Activated CD8-positive, alpha-beta T cell treated with anti-CD3 and anti-CD28 coated beads, Interleukin-2, amount 10 ng/mL, durations not matched to agents 7 days and 5 days (primary cell): ENCODE measurements at regions not wholly inside any gene's neighbourhood (a gene's known extent, or its start where the extent isn't known, plus 50 kb on each side); places are given as distances from the start of the nearest gene placed in this dataset.
"Not testable (repeated sequence)": the region's sequence is repeated elsewhere in the genome, so short reads cannot be mapped to it uniquely, and the experiment has no call there.

ENCODE experiments used
- ATAC-seq: fragments of 150-1000 bp; cut with Tn5 transposase; one replicate; pipeline ENCODE4 v1.10.0; 2021; ENCODE audit warnings: moderate library complexity
- CTCF ChIA-PET: fragments of 350-600 bp; sonication (Branson Sonifier 250); formaldehyde crosslinking; loops from one replicate; lab custom pipeline; 2021; ENCODE audit warnings: antibody characterized with exemption; lab: Charles Lee
- POLR2A ChIA-PET: fragments of 350-600 bp; sonication (Branson Sonifier 250); formaldehyde crosslinking; loops from one replicate; lab custom pipeline; 2021; ENCODE audit warnings: antibody characterized with exemption; lab: Charles Lee
- DNase-seq: peaks from one replicate; pipeline ENCODE4 v3.0.0-alpha.2; 2020
- H3K27ac Mint-ChIP-seq: one replicate; pipeline ENCODE4 v1.8.0; 2021; ENCODE audit warnings: mild to moderate bottlenecking, mixed read lengths
- H3K27me3 Mint-ChIP-seq: one replicate; pipeline ENCODE4 v1.8.0; 2021; ENCODE audit warnings: low read depth, mixed read lengths
- H3K36me3 Mint-ChIP-seq: one replicate; pipeline ENCODE4 v1.8.0; 2021; ENCODE audit warnings: low read depth, mixed read lengths
- H3K4me1 Mint-ChIP-seq: one replicate; pipeline ENCODE4 v1.8.0; 2021; ENCODE audit warnings: low read depth, mixed read lengths
- H3K4me3 Mint-ChIP-seq: one replicate; pipeline ENCODE4 v1.8.0; 2021; ENCODE audit warnings: mild to moderate bottlenecking, mixed read lengths
- H3K9me3 Mint-ChIP-seq: one replicate; pipeline ENCODE4 v1.8.0; 2022; ENCODE audit warnings: mixed read lengths; ENCODE audit not compliant: insufficient read depth

GRCh38 chr14:51585055-51585454 is 66.7 kb upstream of the FRMD6 start:
- ChIA-PET POLR2A (no interaction called here), CTCF (no interaction called here)
- Mint-ChIP-seq H3K4me3 (no peak overlapping the region), H3K4me1 (no peaks in the 10 kb centered on the region), H3K36me3 (no peaks in the 10 kb centered on the region), H3K9me3 (no peaks in the 10 kb centered on the region), H3K27ac (no peak overlapping the region), H3K27me3 (peaks cover 20% of the 10 kb centered on the region)
- ATAC-seq (no peak), DNase-seq (no peak)

- DNase-seq: no peak
- Mint-ChIP-seq H3K36me3 (no peaks in the 10 kb centered on the region), H3K27ac (no peak overlapping the region), H3K9me3 (no peaks in the 10 kb centered on the region), H3K4me1 (peaks cover 9% of the 10 kb centered on the region), H3K27me3 (peaks cover 19% of the 10 kb centered on the region), H3K4me3 (no peak overlapping the region)
- peak; percentile 67 for ATAC-seq
- ChIA-PET POLR2A (no interaction called here), CTCF (interaction anchor here (0.7 to 1.0 kb wide), 2 partner anchors 10 to 59 kb away, joined by 3 to 4 read pairs; partner anchors contain the start of gene FRMD6)
These were observed 58.9 kb upstream of the FRMD6 start for GRCh38 chr14:51592836-51593235.

GRCh38 chr14:51593397-51593796 is 58.3 kb upstream of the FRMD6 start:
- no peak overlapping the region for H3K27ac Mint-ChIP-seq
- ATAC-seq: no peak
- no peaks in the 10 kb centered on the region for H3K36me3 Mint-ChIP-seq
- ChIA-PET POLR2A (no interaction called here), CTCF (interaction anchor here (0.7 to 1.0 kb wide), 2 partner anchors 11 to 59 kb away, joined by 3 to 4 read pairs; partner anchors contain the start of gene FRMD6)
- peaks cover 19% of the 10 kb centered on the region for H3K27me3 Mint-ChIP-seq
- H3K4me3 Mint-ChIP-seq: no peak overlapping the region
- no peaks in the 10 kb centered on the region for H3K9me3 Mint-ChIP-seq
- peaks cover 9% of the 10 kb centered on the region for H3K4me1 Mint-ChIP-seq
- DNase-seq: no peak

GRCh38 chr14:51595881-51596455 is 55.7 kb upstream of the FRMD6 start:
- ATAC-seq (no peak), DNase-seq (no peak)
- no peaks in the 10 kb centered on the region for H3K36me3 Mint-ChIP-seq
- no peak overlapping the region for H3K27ac Mint-ChIP-seq
- peaks cover 28% of the 10 kb centered on the region for H3K27me3 Mint-ChIP-seq
- H3K4me3 Mint-ChIP-seq: no peak overlapping the region
- CTCF ChIA-PET: no interaction called here
- H3K4me1 Mint-ChIP-seq: peaks cover 9% of the 10 kb centered on the region
- POLR2A ChIA-PET: no interaction called here
- no peaks in the 10 kb centered on the region for H3K9me3 Mint-ChIP-seq

- no peak overlapping the region for H3K27ac Mint-ChIP-seq
- POLR2A ChIA-PET: no interaction called here
- no peaks in the 10 kb centered on the region for H3K36me3 Mint-ChIP-seq
- H3K9me3 Mint-ChIP-seq: no peaks in the 10 kb centered on the region
- H3K4me1 Mint-ChIP-seq: peaks cover 9% of the 10 kb centered on the region
- H3K27me3 Mint-ChIP-seq: peaks cover 25% of the 10 kb centered on the region
- CTCF ChIA-PET: no interaction called here
- no peak for DNase-seq
- ATAC-seq: no peak
- no peak overlapping the region for H3K4me3 Mint-ChIP-seq
These were observed 55.1 kb upstream of the FRMD6 start for GRCh38 chr14:51596488-51597117.

GRCh38 chr14:51597261-51598001 is 54.3 kb upstream of the FRMD6 start:
- ATAC-seq: no peak
- DNase-seq: no peak
- Mint-ChIP-seq H3K27ac (no peak overlapping the region), H3K9me3 (no peaks in the 10 kb centered on the region), H3K4me3 (no peak overlapping the region), H3K36me3 (no peaks in the 10 kb centered on the region), H3K4me1 (peaks cover 9% of the 10 kb centered on the region), H3K27me3 (peaks cover 31% of the 10 kb centered on the region)
- POLR2A ChIA-PET: no interaction called here
- CTCF ChIA-PET: no interaction called here

DNA sequence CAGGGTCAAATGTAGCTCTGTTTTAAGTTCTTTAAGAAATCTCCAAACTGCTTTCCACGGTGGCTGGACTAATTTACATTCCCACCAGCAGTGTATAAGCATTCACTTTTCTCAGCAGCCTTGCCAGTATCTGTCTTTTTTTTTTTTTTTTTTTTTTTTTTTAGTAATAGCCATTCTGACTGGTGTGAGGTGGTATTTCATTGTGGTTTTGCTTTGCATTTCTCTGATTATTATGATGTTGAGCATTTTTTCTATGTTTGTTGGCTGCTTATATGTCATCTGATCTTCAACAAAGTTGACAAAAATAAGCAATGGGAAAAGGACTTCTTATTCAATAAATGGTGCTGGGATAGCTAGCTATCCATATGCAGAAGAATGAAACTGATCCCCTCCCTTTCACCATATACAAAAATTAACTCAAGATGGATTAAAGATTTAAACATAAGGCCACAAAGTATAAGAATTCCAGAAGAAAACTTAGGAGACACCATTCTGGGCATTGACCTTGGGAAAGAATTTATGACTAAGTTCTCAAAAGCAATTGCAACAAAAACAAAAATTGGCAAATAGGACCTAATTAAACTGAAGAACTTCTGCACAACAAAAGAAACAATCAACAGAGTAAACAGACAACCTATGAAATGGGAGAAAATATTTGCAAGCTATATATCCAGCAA is 52.6 kb upstream of the FRMD6 start:
- H3K4me3 Mint-ChIP-seq, CTCF ChIA-PET, H3K9me3 Mint-ChIP-seq, H3K4me1 Mint-ChIP-seq, H3K27ac Mint-ChIP-seq, H3K36me3 Mint-ChIP-seq, DNase-seq, ATAC-seq, POLR2A ChIA-PET: not testable (repeated sequence)
- peaks cover 34% of the 10 kb centered on the region for H3K27me3 Mint-ChIP-seq

DNA sequence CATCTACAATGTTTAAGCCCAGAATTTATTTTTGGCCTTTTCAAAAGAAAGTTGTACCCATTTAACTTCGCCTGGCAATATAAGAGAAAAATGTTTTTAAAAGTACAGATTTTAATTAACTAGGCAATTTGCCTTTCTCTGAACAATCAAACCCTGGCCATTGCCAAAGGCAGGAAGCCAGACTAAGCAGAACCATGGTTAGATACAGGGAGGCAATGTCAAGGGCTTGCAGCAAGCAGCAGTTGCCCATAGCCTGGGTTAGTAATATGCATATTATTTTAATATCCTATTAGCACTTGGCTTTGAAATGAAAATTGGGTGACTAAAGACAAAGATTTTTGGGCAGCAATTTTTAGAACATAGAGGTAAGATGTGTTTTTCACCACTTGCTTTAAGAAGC is 51.1 kb upstream of the FRMD6 start:
- Mint-ChIP-seq H3K4me1 (peaks cover 2% of the 10 kb centered on the region), H3K36me3 (no peaks in the 10 kb centered on the region), H3K27me3 (peaks cover 33% of the 10 kb centered on the region), H3K27ac (no peak overlapping the region), H3K4me3 (no peak overlapping the region), H3K9me3 (no peaks in the 10 kb centered on the region)
- DNase-seq (no peak), ATAC-seq (no peak)
- ChIA-PET POLR2A (no interaction called here), CTCF (interaction anchor here (1.1 kb wide), 1 partner anchor 10 kb away, joined by 3 read pairs; no protein-coding TSS in a partner anchor)
